ENCODE measurements at regions not wholly inside any gene's neighbourhood (a gene's known extent, or its start where the extent isn't known, plus 50 kb on each side); places are given as distances from the start of the nearest gene placed in this dataset.

- TF ChIP-seq MAX (IDR thresholded peaks at IDR 0.05; ENCODE audit: low read depth, low read length) (no peak), POLR2A (IDR thresholded peaks at IDR 0.05; ENCODE audit: extremely low read depth, insufficient read length) (no peak), CTCF (IDR thresholded peaks at IDR 0.05; ENCODE audit: low read depth, low read length) (no peak), MYC (IDR thresholded peaks at IDR 0.05; ENCODE audit: low read depth, low read length) (no peak)
- no peak for DNase-seq (ENCODE audit: low read depth)
- H3K4me3 ChIP-seq (ENCODE audit: low read depth, low read length), result no peak overlapping the region
Measured at GRCh38 chr18:4524096-4524495, 69.0 kb upstream of the DLGAP1 start.

- DNase-seq (ENCODE audit: low read depth), result no peak
- no peak for TF ChIP-seq CTCF (IDR thresholded peaks at IDR 0.05; ENCODE audit: low read depth, low read length)
- TF ChIP-seq MAX (IDR thresholded peaks at IDR 0.05; ENCODE audit: low read depth, low read length), result no peak
- TF ChIP-seq MYC (IDR thresholded peaks at IDR 0.05; ENCODE audit: low read depth, low read length), result no peak
- TF ChIP-seq POLR2A (IDR thresholded peaks at IDR 0.05; ENCODE audit: extremely low read depth, insufficient read length), result no peak
- no peak overlapping the region for H3K4me3 ChIP-seq (ENCODE audit: low read depth, low read length)
Measured at GRCh38 chr18:4511166-4511565, 56.1 kb upstream of the DLGAP1 start.

GRCh38 chr18:4510711-4511110 is 55.6 kb upstream of the DLGAP1 start:
- DNase-seq (ENCODE audit: low read depth), result peak; percentile 34
- TF ChIP-seq CTCF (IDR thresholded peaks at IDR 0.05; ENCODE audit: low read depth, low read length), result no peak
- no peak overlapping the region for H3K4me3 ChIP-seq (ENCODE audit: low read depth, low read length)

GRCh38 chr18:4510160-4510559 is 55.1 kb upstream of the DLGAP1 start:
- no peak overlapping the region for H3K4me3 ChIP-seq (ENCODE audit: low read depth, low read length)
- DNase-seq (ENCODE audit: low read depth), result no peak
- TF ChIP-seq POLR2A (IDR thresholded peaks at IDR 0.05; ENCODE audit: extremely low read depth, insufficient read length) (no peak), MAX (IDR thresholded peaks at IDR 0.05; ENCODE audit: low read depth, low read length) (no peak), CTCF (IDR thresholded peaks at IDR 0.05; ENCODE audit: low read depth, low read length) (no peak), MYC (IDR thresholded peaks at IDR 0.05; ENCODE audit: low read depth, low read length) (no peak)

All from NB4 (cell line).